Fibroblast of lung (primary cell): ENCODE measurements at regions not wholly inside any gene's neighbourhood (a gene's known extent, or its start where the extent isn't known, plus 50 kb on each side); places are given as distances from the start of the nearest gene placed in this dataset.

ENCODE experiments used
- DNase-seq, 2 donors: peaks; one replicate each; pipeline versions ENCODE4 v3.0.0 to v3.0.0-alpha.2; 2010; ENCODE audit warnings: low read depth in 2 of 2
- H2AFZ ChIP-seq: 2 replicates; pipeline ENCODE4 v1.5.1; 2012; ENCODE audit warnings: low read length, control low read depth, inconsistent platforms
- H3K27ac ChIP-seq: 2 replicates; pipeline ENCODE4 v1.5.1; 2011; ENCODE audit warnings: low read length, control low read depth; ENCODE audit not compliant: insufficient read depth
- H3K27me3 ChIP-seq: 2 replicates; pipeline ENCODE4 v1.5.1; 2011; ENCODE audit warnings: mild to moderate bottlenecking, low read length; ENCODE audit not compliant: control insufficient read depth, insufficient read depth
- H3K36me3 ChIP-seq: 2 replicates; pipeline ENCODE4 v1.5.1; 2011; ENCODE audit warnings: low read length; ENCODE audit not compliant: control insufficient read depth, insufficient read depth
- H3K4me1 ChIP-seq: 2 replicates; pipeline ENCODE4 v1.5.1; 2011; ENCODE audit warnings: low read length; ENCODE audit not compliant: control insufficient read depth, insufficient read depth; ENCODE audit errors: extremely low read depth
- H3K4me2 ChIP-seq: 2 replicates; pipeline ENCODE4 v1.5.1; 2011; ENCODE audit warnings: low read length, control low read depth; ENCODE audit not compliant: insufficient read depth; ENCODE audit errors: extremely low read depth
- H3K4me3 ChIP-seq, 4 experiments: fragments of 200-600 bp in 1 of 4; sonication (generic) in 1 of 4; replicated peaks in 1 of 4; 2 replicates each; pipeline ENCODE4 v1.5.1; 2011 to 2016; ENCODE audit warnings: low read length in 4 of 4, low read depth in 3 of 4, mild to moderate bottlenecking in 3 of 4, control low read depth in 2 of 4, inconsistent platforms in 1 of 4, mixed read lengths in 1 of 4; ENCODE audit not compliant: insufficient read depth in 1 of 4; ENCODE audit errors: control extremely low read depth in 1 of 4
- H3K79me2 ChIP-seq: 2 replicates; pipeline ENCODE4 v1.5.1; 2012; ENCODE audit warnings: mild to moderate bottlenecking, low read length, inconsistent platforms; ENCODE audit not compliant: control insufficient read depth, insufficient read depth
- H3K9ac ChIP-seq: 2 replicates; pipeline ENCODE4 v1.5.1; 2011; ENCODE audit warnings: mild to moderate bottlenecking, low read length, control low read depth; ENCODE audit not compliant: insufficient read depth
- H3K9me3 ChIP-seq: 2 replicates; pipeline ENCODE4 v1.5.1; 2012; ENCODE audit warnings: low read depth, low read length; ENCODE audit not compliant: control insufficient read depth, insufficient read depth
- H4K20me1 ChIP-seq: 2 replicates; pipeline ENCODE4 v1.5.1; 2011; ENCODE audit warnings: low read length; ENCODE audit not compliant: control insufficient read depth, insufficient read depth; ENCODE audit errors: extremely low read depth
- CTCF ChIP-seq, 2 donors: IDR thresholded peaks in 1 of 2; conservative IDR thresholded peaks in 1 of 2; 1 replicate in 1 of 2; 2 replicates in 1 of 2; pipeline ENCODE4 v1.5.1; 2011 to 2012; ENCODE audit warnings: low read length in 2 of 2, control low read depth in 1 of 2, inconsistent platforms in 1 of 2, low read depth in 1 of 2, mild to moderate bottlenecking in 1 of 2
- EZH2 ChIP-seq: IDR thresholded peaks from 2 replicates; pipeline ENCODE4 v1.5.1; 2012; ENCODE audit warnings: low read length, control low read depth, mild to moderate bottlenecking; ENCODE audit errors: missing control alignments

GRCh38 chr4:137659431-137659830 lies 127.1 kb upstream of the PCDH18 start:
- no peaks in the 10 kb centered on the region for H4K20me1 ChIP-seq
- H3K79me2 ChIP-seq = no peaks in the 10 kb centered on the region
- TF ChIP-seq EZH2 (no peak), CTCF (conservative IDR thresholded peaks at IDR 0.05 in 1 of 2, IDR thresholded peaks at IDR 0.05 in 1 of 2; ENCODE audit: low read depth in 1 of 2, low read length in 2 of 2) (no peak)
- peaks cover 10% of the 10 kb centered on the region for H3K4me1 ChIP-seq
- no peaks in the 10 kb centered on the region for H3K36me3 ChIP-seq
- peak overlapping the region; percentile 3 for H2AFZ ChIP-seq
- peak overlapping the region; percentile 29 for H3K4me2 ChIP-seq
- no peak overlapping the region for H3K9ac ChIP-seq
- H3K27ac ChIP-seq = no peak overlapping the region
- no peaks in the 10 kb centered on the region for H3K27me3 ChIP-seq
- H3K4me3 ChIP-seq = no peak overlapping the region
- DNase-seq = peak; percentile 25 to 76
- H3K9me3 ChIP-seq = no peaks in the 10 kb centered on the region

GRCh38 chr4:137656661-137657060 lies 124.4 kb upstream of the PCDH18 start:
- Histone ChIP-seq H3K9me3 (no peaks in the 10 kb centered on the region), H3K79me2 (no peaks in the 10 kb centered on the region), H4K20me1 (no peaks in the 10 kb centered on the region), H2AFZ (no peak overlapping the region), H3K36me3 (no peaks in the 10 kb centered on the region), H3K27ac (no peak overlapping the region), H3K27me3 (no peaks in the 10 kb centered on the region), H3K9ac (no peak overlapping the region), H3K4me3 (no peak overlapping the region), H3K4me2 (no peak overlapping the region), H3K4me1 (peaks cover 6% of the 10 kb centered on the region)
- DNase-seq = no peak
- TF ChIP-seq EZH2 (no peak), CTCF (conservative IDR thresholded peaks at IDR 0.05 in 1 of 2, IDR thresholded peaks at IDR 0.05 in 1 of 2; ENCODE audit: low read depth in 1 of 2, low read length in 2 of 2) (no peak)

GRCh38 chr4:137655302-137655701 lies 123.0 kb upstream of the PCDH18 start:
- no peak overlapping the region for H3K27ac ChIP-seq
- H2AFZ ChIP-seq = no peak overlapping the region
- TF ChIP-seq EZH2 (no peak), CTCF (conservative IDR thresholded peaks at IDR 0.05 in 1 of 2, IDR thresholded peaks at IDR 0.05 in 1 of 2; ENCODE audit: low read depth in 1 of 2, low read length in 2 of 2) (no peak)

More at GRCh38 chr4:137655302-137655701, 123.0 kb upstream of the PCDH18 start:
- DNase-seq = peak in 1 of 2 donors; percentile 76
- no peak overlapping the region for H3K9ac ChIP-seq
- no peaks in the 10 kb centered on the region for H3K36me3 ChIP-seq
- H3K9me3 ChIP-seq = no peaks in the 10 kb centered on the region
- H3K4me1 ChIP-seq = peaks cover 4% of the 10 kb centered on the region
- H4K20me1 ChIP-seq = no peaks in the 10 kb centered on the region
- no peaks in the 10 kb centered on the region for H3K27me3 ChIP-seq
- no peak overlapping the region for H3K4me3 ChIP-seq
- H3K4me2 ChIP-seq = no peak overlapping the region
- no peaks in the 10 kb centered on the region for H3K79me2 ChIP-seq
